ENCODE measurements at regions not wholly inside any gene's neighbourhood (a gene's known extent, or its start where the extent isn't known, plus 50 kb on each side); places are given as distances from the start of the nearest gene placed in this dataset.

- TF ChIP-seq POLR2AphosphoS5 (IDR thresholded peaks at IDR 0.05; ENCODE audit: borderline replicate concordance, low read depth, low read length) (no peak), EZH2 (IDR thresholded peaks at IDR 0.05) (no peak), FOXP2 (optimal IDR thresholded peaks at IDR 0.05; ENCODE audit: control extremely low read depth, extremely low read length, insufficient read depth) (no peak)
These were observed 608.4 kb downstream of the PRELID2 start for GRCh38 chr5:145226726-145227125.

Data from SK-N-MC (cell line).